ENCODE measurements at regions not wholly inside any gene's neighbourhood (a gene's known extent, or its start where the extent isn't known, plus 50 kb on each side); places are given as distances from the start of the nearest gene placed in this dataset.

DNA sequence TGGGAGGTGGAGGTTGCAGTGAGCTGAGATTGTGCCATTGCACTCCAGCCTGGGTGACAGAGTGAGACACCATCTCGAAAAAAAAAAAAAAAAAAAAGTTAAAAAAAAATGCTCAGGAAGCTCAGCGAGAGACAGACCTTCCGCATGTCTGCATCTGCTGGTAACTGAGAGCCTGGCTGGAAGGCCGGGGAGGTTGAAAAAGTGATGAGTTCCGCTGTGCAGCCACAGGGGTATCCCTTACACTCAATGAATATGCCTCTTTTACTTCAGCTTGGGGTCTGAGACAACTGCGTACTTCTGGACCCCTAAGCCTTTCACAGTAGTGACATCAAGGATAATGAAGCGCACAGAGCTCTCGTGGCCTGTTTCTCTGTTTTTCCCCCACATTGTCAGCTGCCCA, 179.9 kb upstream of the KLF4 start:
- no peaks in the 10 kb centered on the region for H3F3A ChIP-seq (ENCODE audit: control insufficient read depth, insufficient read depth)
- H3K36me3 ChIP-seq (ENCODE audit: control insufficient read depth, low read length) = no peaks in the 10 kb centered on the region
- no peak overlapping the region for H3K4me3 ChIP-seq (ENCODE audit: low read length)
- no peaks in the 10 kb centered on the region for H3K27me3 ChIP-seq (ENCODE audit: control insufficient read depth, low read length)
- H3K9me2 ChIP-seq (replicated peaks; ENCODE audit: control insufficient read depth, low read length) = no peaks in the 10 kb centered on the region
- no peaks in the 10 kb centered on the region for H4K20me1 ChIP-seq (ENCODE audit: control insufficient read depth, insufficient read depth, low read depth, low read length)
- no peak for TF ChIP-seq EZH2phosphoT487 (IDR thresholded peaks at IDR 0.05; ENCODE audit: borderline replicate concordance, low read length)
- TF ChIP-seq, protein P1, sequence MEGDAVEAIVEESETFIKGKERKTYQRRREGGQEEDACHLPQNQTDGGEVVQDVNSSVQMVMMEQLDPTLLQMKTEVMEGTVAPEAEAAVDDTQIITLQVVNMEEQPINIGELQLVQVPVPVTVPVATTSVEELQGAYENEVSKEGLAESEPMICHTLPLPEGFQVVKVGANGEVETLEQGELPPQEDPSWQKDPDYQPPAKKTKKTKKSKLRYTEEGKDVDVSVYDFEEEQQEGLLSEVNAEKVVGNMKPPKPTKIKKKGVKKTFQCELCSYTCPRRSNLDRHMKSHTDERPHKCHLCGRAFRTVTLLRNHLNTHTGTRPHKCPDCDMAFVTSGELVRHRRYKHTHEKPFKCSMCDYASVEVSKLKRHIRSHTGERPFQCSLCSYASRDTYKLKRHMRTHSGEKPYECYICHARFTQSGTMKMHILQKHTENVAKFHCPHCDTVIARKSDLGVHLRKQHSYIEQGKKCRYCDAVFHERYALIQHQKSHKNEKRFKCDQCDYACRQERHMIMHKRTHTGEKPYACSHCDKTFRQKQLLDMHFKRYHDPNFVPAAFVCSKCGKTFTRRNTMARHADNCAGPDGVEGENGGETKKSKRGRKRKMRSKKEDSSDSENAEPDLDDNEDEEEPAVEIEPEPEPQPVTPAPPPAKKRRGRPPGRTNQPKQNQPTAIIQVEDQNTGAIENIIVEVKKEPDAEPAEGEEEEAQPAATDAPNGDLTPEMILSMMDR (IDR thresholded peaks at IDR 0.05; ENCODE audit: low read depth, low read length, poor library complexity, severe bottlenecking) = no peak
- H3K4me2 ChIP-seq (ENCODE audit: low read length) = no peak overlapping the region
- H3K4me1 ChIP-seq (ENCODE audit: control insufficient read depth, low read length) = no peaks in the 10 kb centered on the region
- H3K9me3 ChIP-seq (ENCODE audit: control insufficient read depth, insufficient read depth, low read length) = no peaks in the 10 kb centered on the region
- H3K79me2 ChIP-seq (ENCODE audit: control insufficient read depth, low read length) = no peaks in the 10 kb centered on the region
- no peak overlapping the region for H3K27ac ChIP-seq (ENCODE audit: low read depth, low read length)

DNA sequence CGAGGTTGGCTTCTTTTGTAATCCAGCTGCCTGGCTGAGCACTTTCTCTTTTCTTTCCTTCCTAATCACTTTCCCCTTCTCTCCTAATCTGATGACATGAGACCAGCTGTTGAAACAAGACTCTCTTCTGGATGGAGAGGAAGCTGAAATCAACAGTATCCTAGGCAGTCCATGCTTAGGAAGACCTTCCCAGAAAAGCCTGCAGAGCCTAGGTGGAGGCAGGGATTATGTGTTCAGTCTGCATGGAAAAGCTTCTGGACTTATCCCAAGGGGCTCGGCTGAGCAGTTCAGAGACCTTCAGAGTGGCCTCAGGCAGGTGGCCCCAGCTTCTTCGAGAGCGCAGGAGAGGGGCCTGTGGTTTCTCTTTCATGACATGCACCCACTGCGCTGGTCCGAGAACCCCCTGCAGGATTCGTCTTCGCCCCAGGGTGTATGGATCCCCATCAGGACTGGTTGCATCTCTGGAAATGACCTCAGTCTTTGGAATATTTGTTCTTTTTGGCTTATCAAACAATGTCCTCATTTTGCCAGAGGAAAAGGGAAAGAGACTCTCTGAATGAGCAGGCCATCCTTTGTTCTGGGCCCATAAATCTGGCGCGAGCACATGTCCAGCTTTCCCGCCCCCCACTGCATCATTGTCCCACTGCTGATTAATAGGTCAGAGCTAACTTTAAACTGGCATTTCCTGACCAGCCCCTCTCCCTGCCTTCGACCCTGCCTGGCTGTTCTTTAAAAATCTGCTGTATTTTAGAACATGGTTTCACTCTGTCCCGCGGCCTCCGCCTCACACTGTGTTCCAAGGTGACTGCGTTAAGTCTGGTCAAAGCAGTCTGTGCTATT, 177.9 kb upstream of the KLF4 start:
- no peak overlapping the region for H3K4me3 ChIP-seq (ENCODE audit: low read length)
- no peaks in the 10 kb centered on the region for H4K20me1 ChIP-seq (ENCODE audit: control insufficient read depth, insufficient read depth, low read depth, low read length)
- no peak overlapping the region for H3K27ac ChIP-seq (ENCODE audit: low read depth, low read length)
- no peaks in the 10 kb centered on the region for H3K27me3 ChIP-seq (ENCODE audit: control insufficient read depth, low read length)
- H3K4me2 ChIP-seq (ENCODE audit: low read length) = no peak overlapping the region
- no peaks in the 10 kb centered on the region for H3K36me3 ChIP-seq (ENCODE audit: control insufficient read depth, low read length)
- no peaks in the 10 kb centered on the region for H3K79me2 ChIP-seq (ENCODE audit: control insufficient read depth, low read length)
- no peaks in the 10 kb centered on the region for H3K9me3 ChIP-seq (ENCODE audit: control insufficient read depth, insufficient read depth, low read length)
- H3K4me1 ChIP-seq (ENCODE audit: control insufficient read depth, low read length) = no peaks in the 10 kb centered on the region
- TF ChIP-seq EZH2phosphoT487 (IDR thresholded peaks at IDR 0.05; ENCODE audit: borderline replicate concordance, low read length) = no peak
- TF ChIP-seq, protein P1 (IDR thresholded peaks at IDR 0.05; ENCODE audit: low read depth, low read length, poor library complexity, severe bottlenecking) = no peak
- H3F3A ChIP-seq (ENCODE audit: control insufficient read depth, insufficient read depth) = no peaks in the 10 kb centered on the region
- H3K9me2 ChIP-seq (replicated peaks; ENCODE audit: control insufficient read depth, low read length) = no peaks in the 10 kb centered on the region

DNA sequence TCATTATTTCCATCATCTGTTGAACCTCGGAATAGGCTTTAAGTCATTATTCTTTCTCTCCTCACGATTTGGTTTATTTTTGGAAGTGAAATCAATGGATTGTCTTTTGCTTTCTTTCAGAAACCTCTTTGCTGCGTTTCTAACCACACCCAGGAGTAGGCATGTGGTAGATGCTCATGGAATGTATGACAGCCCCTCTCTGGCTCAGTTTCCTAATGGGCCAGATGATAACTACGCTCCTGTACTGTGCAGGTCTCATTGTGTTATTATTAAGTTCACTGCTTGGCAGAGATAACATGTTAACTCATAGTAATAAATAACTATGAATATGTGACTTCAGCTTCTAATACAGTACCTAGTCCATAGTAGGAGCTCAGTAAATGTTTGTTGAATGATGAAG, 175.5 kb upstream of the KLF4 start:
- Histone ChIP-seq H3K4me3 (ENCODE audit: low read length) (no peak overlapping the region), H3F3A (ENCODE audit: control insufficient read depth, insufficient read depth) (no peaks in the 10 kb centered on the region), H3K9me2 (replicated peaks; ENCODE audit: control insufficient read depth, low read length) (no peaks in the 10 kb centered on the region), H3K36me3 (ENCODE audit: control insufficient read depth, low read length) (no peaks in the 10 kb centered on the region), H3K79me2 (ENCODE audit: control insufficient read depth, low read length) (no peaks in the 10 kb centered on the region), H3K27ac (ENCODE audit: low read depth, low read length) (no peak overlapping the region), H3K27me3 (ENCODE audit: control insufficient read depth, low read length) (no peaks in the 10 kb centered on the region), H3K4me2 (ENCODE audit: low read length) (no peak overlapping the region), H4K20me1 (ENCODE audit: control insufficient read depth, insufficient read depth, low read depth, low read length) (no peaks in the 10 kb centered on the region), H3K9me3 (ENCODE audit: control insufficient read depth, insufficient read depth, low read length) (no peaks in the 10 kb centered on the region), H3K4me1 (ENCODE audit: control insufficient read depth, low read length) (no peaks in the 10 kb centered on the region)
- TF ChIP-seq, protein P1 (IDR thresholded peaks at IDR 0.05; ENCODE audit: low read depth, low read length, poor library complexity, severe bottlenecking) = no peak
- no peak for TF ChIP-seq EZH2phosphoT487 (IDR thresholded peaks at IDR 0.05; ENCODE audit: borderline replicate concordance, low read length)
